ENCODE measurements at regions not wholly inside any gene's neighbourhood (a gene's known extent, or its start where the extent isn't known, plus 50 kb on each side); places are given as distances from the start of the nearest gene placed in this dataset.

DNA sequence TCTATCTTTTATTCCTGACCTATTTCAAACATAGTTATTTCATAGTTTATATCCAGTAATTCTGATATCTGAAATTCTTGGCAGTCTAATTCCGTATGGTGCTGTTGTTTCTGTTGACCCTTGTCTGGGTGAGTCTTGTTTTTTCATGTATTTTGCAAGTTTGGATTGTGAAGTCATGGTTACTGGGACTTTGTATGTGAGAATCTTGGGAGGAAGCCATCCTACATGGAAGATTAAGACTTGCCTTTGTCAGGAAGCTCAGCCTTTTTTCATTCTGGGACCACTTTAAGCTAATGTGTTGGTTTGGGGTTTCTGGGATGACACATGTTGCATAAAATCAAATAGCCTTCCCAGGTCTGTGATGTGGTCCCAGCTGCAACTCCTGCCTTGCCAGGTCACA is 191.6 kb upstream of the E2F7 start:
- TF ChIP-seq, protein P1, sequence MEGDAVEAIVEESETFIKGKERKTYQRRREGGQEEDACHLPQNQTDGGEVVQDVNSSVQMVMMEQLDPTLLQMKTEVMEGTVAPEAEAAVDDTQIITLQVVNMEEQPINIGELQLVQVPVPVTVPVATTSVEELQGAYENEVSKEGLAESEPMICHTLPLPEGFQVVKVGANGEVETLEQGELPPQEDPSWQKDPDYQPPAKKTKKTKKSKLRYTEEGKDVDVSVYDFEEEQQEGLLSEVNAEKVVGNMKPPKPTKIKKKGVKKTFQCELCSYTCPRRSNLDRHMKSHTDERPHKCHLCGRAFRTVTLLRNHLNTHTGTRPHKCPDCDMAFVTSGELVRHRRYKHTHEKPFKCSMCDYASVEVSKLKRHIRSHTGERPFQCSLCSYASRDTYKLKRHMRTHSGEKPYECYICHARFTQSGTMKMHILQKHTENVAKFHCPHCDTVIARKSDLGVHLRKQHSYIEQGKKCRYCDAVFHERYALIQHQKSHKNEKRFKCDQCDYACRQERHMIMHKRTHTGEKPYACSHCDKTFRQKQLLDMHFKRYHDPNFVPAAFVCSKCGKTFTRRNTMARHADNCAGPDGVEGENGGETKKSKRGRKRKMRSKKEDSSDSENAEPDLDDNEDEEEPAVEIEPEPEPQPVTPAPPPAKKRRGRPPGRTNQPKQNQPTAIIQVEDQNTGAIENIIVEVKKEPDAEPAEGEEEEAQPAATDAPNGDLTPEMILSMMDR (IDR thresholded peaks at IDR 0.05; ENCODE audit: poor library complexity): no peak
- TF ChIP-seq EZH2 (IDR thresholded peaks at IDR 0.05; ENCODE audit: borderline replicate concordance): no peak
